IMR-90 (cell line): ENCODE measurements at regions not wholly inside any gene's neighbourhood (a gene's known extent, or its start where the extent isn't known, plus 50 kb on each side); places are given as distances from the start of the nearest gene placed in this dataset.

Experiments used
- ATAC-seq: fragments of 200-7000 bp; cut with Tn5 transposase; 2 replicates; pipeline ENCODE4 v1.9.1; 2020; ENCODE audit warnings: low read depth, mild to moderate bottlenecking, moderate library complexity
- BruUV-seq: library from RNA; stranded (reverse); fragments of 400-500 nt; replicated peaks from 2 replicates; lab custom pipeline; 2021; lab: Mats Ljungman, UMichigan
- CTCF ChIA-PET: fragments of 300-600 bp; formaldehyde crosslinking; extraction: SDS; loops from one replicate; lab custom pipeline; 2021; ENCODE audit warnings: antibody characterized with exemption; lab: Yijun Ruan, JAX
- POLR2A ChIA-PET: fragments of 300-600 bp; sonication (Branson Sonifier 250); formaldehyde crosslinking; loops from one replicate; lab custom pipeline; 2022; ENCODE audit warnings: antibody characterized with exemption; ENCODE audit not compliant: unreplicated experiment; lab: Charles Lee
- DNase-seq: peaks from one replicate; pipeline ENCODE4 v3.0.0; 2013
- H2AFZ ChIP-seq: replicated peaks from 2 replicates; pipeline ENCODE3; 2013; ENCODE audit warnings: low read length, mild to moderate bottlenecking; ENCODE audit not compliant: poor library complexity
- H2AK5ac ChIP-seq: 2 replicates; pipeline ENCODE4 v1.6.1; 2013; ENCODE audit warnings: low read depth, low read length, inconsistent platforms
- H2AK9ac ChIP-seq: replicated peaks from 2 replicates; pipeline ENCODE3; 2013; ENCODE audit warnings: mild to moderate bottlenecking, low read depth, low read length, moderate library complexity; ENCODE audit not compliant: poor library complexity
- H2BK120ac ChIP-seq: 2 replicates; pipeline ENCODE4 v1.6.1; 2013; ENCODE audit warnings: low read depth, low read length, inconsistent platforms
- H2BK15ac ChIP-seq: 3 replicates; pipeline ENCODE4 v1.6.1; 2013; ENCODE audit warnings: low read depth, low read length, inconsistent platforms
- H2BK20ac ChIP-seq: 2 replicates; pipeline ENCODE4 v1.6.1; 2013; ENCODE audit warnings: low read depth, mild to moderate bottlenecking, inconsistent platforms, low read length, moderate library complexity
- H2BK5ac ChIP-seq: 2 replicates; pipeline ENCODE4 v1.6.1; 2013; ENCODE audit warnings: mild to moderate bottlenecking, low read depth, low read length, inconsistent platforms; ENCODE audit not compliant: poor library complexity, severe bottlenecking
- H3K14ac ChIP-seq: replicated peaks from 2 replicates; pipeline ENCODE4 v1.6.1; 2013; ENCODE audit warnings: low read depth, low read length, inconsistent platforms
- H3K18ac ChIP-seq: 2 replicates; pipeline ENCODE4 v1.6.1; 2013; ENCODE audit warnings: low read depth, low read length, control low read depth
- H3K23ac ChIP-seq: 2 replicates; pipeline ENCODE4 v1.6.1; 2013; ENCODE audit warnings: low read depth, low read length, inconsistent platforms
- H3K27ac ChIP-seq: 2 replicates; pipeline ENCODE4 v1.5.1; 2013; ENCODE audit warnings: mild to moderate bottlenecking, control low read depth, low read length; ENCODE audit not compliant: insufficient read depth
- H3K27me3 ChIP-seq: 2 replicates; pipeline ENCODE4 v1.6.1; 2013; ENCODE audit warnings: low read length; ENCODE audit not compliant: control insufficient read depth, insufficient read depth
- H3K36me3 ChIP-seq: 2 replicates; pipeline ENCODE4 v1.6.1; 2013; ENCODE audit warnings: low read length, mixed read lengths; ENCODE audit not compliant: control insufficient read depth, insufficient read depth
- H3K4ac ChIP-seq: 2 replicates; pipeline ENCODE4 v1.6.1; 2013; ENCODE audit warnings: low read depth, low read length, inconsistent platforms
- H3K4me1 ChIP-seq: 2 replicates; pipeline ENCODE4 v1.6.1; 2013; ENCODE audit warnings: low read length, mixed read lengths; ENCODE audit not compliant: control insufficient read depth, insufficient read depth
- H3K4me2 ChIP-seq: 2 replicates; pipeline ENCODE4 v1.6.1; 2013; ENCODE audit warnings: low read depth, mild to moderate bottlenecking, control low read depth, low read length, moderate library complexity
- H3K4me3 ChIP-seq: 2 replicates; pipeline ENCODE4 v1.5.1; 2013; ENCODE audit warnings: low read depth, mild to moderate bottlenecking, control low read depth, low read length, moderate library complexity; ENCODE audit not compliant: insufficient read depth
- H3K56ac ChIP-seq: 2 replicates; pipeline ENCODE4 v1.6.1; 2013; ENCODE audit warnings: low read length, inconsistent platforms; ENCODE audit not compliant: insufficient read depth; ENCODE audit errors: extremely low read depth
- H3K79me1 ChIP-seq, 2 experiments: 2 replicates each; pipeline ENCODE4 v1.6.1; 2013; ENCODE audit warnings: low read length in 2 of 2, inconsistent platforms in 1 of 2, low read depth in 1 of 2
- H3K9ac ChIP-seq: 2 replicates; pipeline ENCODE4 v1.6.1; 2013; ENCODE audit warnings: low read depth, low read length, control low read depth
- H3K9me1 ChIP-seq: 2 replicates; pipeline ENCODE4 v1.6.1; 2013; ENCODE audit warnings: low read length, inconsistent platforms; ENCODE audit not compliant: insufficient read depth
- H3K9me3 ChIP-seq: 2 replicates; pipeline ENCODE4 v1.6.1; 2013; ENCODE audit warnings: low read length; ENCODE audit not compliant: control insufficient read depth, insufficient read depth
- H4K20me1 ChIP-seq: 2 replicates; pipeline ENCODE4 v1.6.1; 2013; ENCODE audit warnings: low read length, inconsistent platforms; ENCODE audit not compliant: insufficient read depth
- H4K5ac ChIP-seq: 2 replicates; pipeline ENCODE4 v1.6.1; 2013; ENCODE audit warnings: mild to moderate bottlenecking, low read depth, low read length, control low read depth
- H4K8ac ChIP-seq, 2 experiments: 2 replicates each; pipeline ENCODE4 v1.6.1; 2013; ENCODE audit warnings: low read depth in 2 of 2, low read length in 2 of 2, control low read depth in 1 of 2, inconsistent platforms in 1 of 2
- H4K91ac ChIP-seq: 2 replicates; pipeline ENCODE4 v1.6.1; 2013; ENCODE audit warnings: low read depth, low read length, inconsistent platforms; ENCODE audit not compliant: insufficient read depth
- BHLHE40 ChIP-seq: fragments of 150-350 bp; IDR thresholded peaks from 2 replicates; pipeline ENCODE4 v1.6.1; 2016; ENCODE audit warnings: mild to moderate bottlenecking, low read depth, low read length
- CEBPB ChIP-seq: IDR thresholded peaks from 2 replicates; pipeline ENCODE4 v1.6.1; 2012; ENCODE audit warnings: low read depth, low read length, improper control_type of control experiment
- CHD1 ChIP-seq: IDR thresholded peaks from 2 replicates; pipeline ENCODE4 v1.6.1; 2012; ENCODE audit warnings: low read depth, low read length, improper control_type of control experiment
- FOS ChIP-seq: fragments of 150-350 bp; IDR thresholded peaks from 2 replicates; pipeline ENCODE4 v1.6.1; 2016; ENCODE audit warnings: low read depth, low read length
- MAZ ChIP-seq: IDR thresholded peaks from 2 replicates; pipeline ENCODE4 v1.6.1; 2012; ENCODE audit warnings: low read depth, mild to moderate bottlenecking, low read length, improper control_type of control experiment, moderate library complexity, borderline replicate concordance
- MXI1 ChIP-seq: IDR thresholded peaks from 2 replicates; pipeline ENCODE4 v1.6.1; 2012; ENCODE audit warnings: low read depth, mild to moderate bottlenecking, low read length, moderate library complexity, borderline replicate concordance
- NFE2L2 ChIP-seq: fragments of 150-350 bp; IDR thresholded peaks from 2 replicates; pipeline ENCODE4 v1.6.1; 2016; ENCODE audit warnings: low read depth, mild to moderate bottlenecking, low read length
- RFX5 ChIP-seq: IDR thresholded peaks from 2 replicates; pipeline ENCODE4 v1.8.0; 2012; ENCODE audit warnings: low read depth, mild to moderate bottlenecking, low read length, moderate library complexity
- SMC3 ChIP-seq: fragments of 150-350 bp; IDR thresholded peaks from 2 replicates; pipeline ENCODE4 v1.6.1; 2016; ENCODE audit warnings: low read depth, mild to moderate bottlenecking, antibody characterized with exemption, low read length, moderate library complexity
- WGBS, 2 experiments: methylation state at CpG; one replicate each; pipeline versions ENCODE4 v1.1.5 to v1.1.7; 2013; ENCODE audit warnings: missing lambda C conversion rate in 2 of 2; ENCODE audit not compliant: insufficient read length in 1 of 2; ENCODE audit errors: extremely low coverage in 2 of 2; 5-methylcytosine and 5-hydroxymethylcytosine counted together
- dilution Hi-C: fragments of 300-500 bp; cut with HindIII; formaldehyde crosslinking; loops from one replicate; pipeline ENCODE4 v1.14.3; 2018; ENCODE audit warnings: low sequenced_read_pairs; ENCODE audit not compliant: unreplicated experiment
- in situ Hi-C: fragments of 300-500 bp; cut with MboI; formaldehyde crosslinking; loops from 3 replicates; pipeline ENCODE4 v1.14.3; 2019; ENCODE audit warnings: low sequenced_read_pairs, inconsistent platforms, mixed read lengths
- intact Hi-C: fragments of 100-400 bp; cut with micrococcal nuclease; formaldehyde crosslinking; loops from 2 replicates; pipeline ENCODE4 v1.10.0; 2022
- TF ChIP-seq, protein P1 (sequence below): fragments of 150-350 bp; IDR thresholded peaks from 2 replicates; pipeline ENCODE4 v1.6.1; 2017; ENCODE audit warnings: mild to moderate bottlenecking, antibody characterized with exemption, low read length, low read depth

GRCh38 chr13:26978081-26978860 lies 193.3 kb downstream of the USP12 start (continued):
- no peak for TF ChIP-seq BHLHE40
- TF ChIP-seq MAZ, result no peak

- intact Hi-C loops, result no loop called here
- TF ChIP-seq, protein P1, sequence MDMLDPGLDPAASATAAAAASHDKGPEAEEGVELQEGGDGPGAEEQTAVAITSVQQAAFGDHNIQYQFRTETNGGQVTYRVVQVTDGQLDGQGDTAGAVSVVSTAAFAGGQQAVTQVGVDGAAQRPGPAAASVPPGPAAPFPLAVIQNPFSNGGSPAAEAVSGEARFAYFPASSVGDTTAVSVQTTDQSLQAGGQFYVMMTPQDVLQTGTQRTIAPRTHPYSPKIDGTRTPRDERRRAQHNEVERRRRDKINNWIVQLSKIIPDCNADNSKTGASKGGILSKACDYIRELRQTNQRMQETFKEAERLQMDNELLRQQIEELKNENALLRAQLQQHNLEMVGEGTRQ, result no peak
- no peak for TF ChIP-seq BHLHE40
- TF ChIP-seq SMC3, result no peak
- no peak for TF ChIP-seq RFX5
- no peak for TF ChIP-seq FOS
- no peak for TF ChIP-seq MXI1
- TF ChIP-seq CEBPB, result no peak
- no peak for TF ChIP-seq CHD1
- no peak for TF ChIP-seq NFE2L2
- no peak overlapping the region for H3K9ac ChIP-seq
- WGBS, 2 experiments, result 76% methylated on average over 2 of the region's 11 CpGs; no CpG with 5 or more reads in 1 of the 2 experiments
- dilution Hi-C loops, result no loop called here
- POLR2A ChIA-PET, result no interaction called here
- H2AK9ac ChIP-seq, result no peak overlapping the region
- peak overlapping the region; percentile 69 for H3K4ac ChIP-seq
- peaks cover 8% of the 10 kb centered on the region for H3K9me1 ChIP-seq
- peak overlapping the region; percentile 85; the same call in 1 of the 2 replicates for H2BK120ac ChIP-seq
- H3K14ac ChIP-seq, result peak overlapping the region; percentile 37; the same call in 1 of the 2 replicates
- peak overlapping the region; percentile 67 for H2AFZ ChIP-seq
- no peak overlapping the region; the same call in 1 of the 2 replicates for H4K5ac ChIP-seq
- H2AK5ac ChIP-seq, result peak overlapping the region; percentile 51; the same call in 1 of the 2 replicates
- H3K56ac ChIP-seq, result no peak overlapping the region
- peak; percentile 49 for DNase-seq
- peak overlapping the region; percentile 5; the same call in 1 of the 3 replicates for H2BK15ac ChIP-seq
- no peak overlapping the region; the same call in 1 of the 2 replicates for H3K27ac ChIP-seq
- no peaks in the 10 kb centered on the region for H3K36me3 ChIP-seq
- in situ Hi-C loops, result loop anchor here (10.0 to 25.0 kb wide), 2 partner anchors 635 to 1007 kb away; partner anchors contain the start of genes LNX2, POLR1D and URAD
- H3K79me1 ChIP-seq, result no peaks in the 10 kb centered on the region
- peak overlapping the region; percentile 61 for H2BK20ac ChIP-seq
- H3K4me2 ChIP-seq, result no peak overlapping the region
- ATAC-seq, result peak; percentile 70
- no TSS peak for BruUV-seq
- peaks cover 4% of the 10 kb centered on the region for H3K4me1 ChIP-seq
- H4K20me1 ChIP-seq, result no peaks in the 10 kb centered on the region
- H4K8ac ChIP-seq, result peak overlapping the region; percentile 58 to 86
- H4K91ac ChIP-seq, result peak overlapping the region; percentile 77
- CTCF ChIA-PET, result no interaction called here
- no peak overlapping the region for H3K4me3 ChIP-seq
- no peaks in the 10 kb centered on the region for H3K9me3 ChIP-seq
- peak overlapping the region; percentile 3 for H3K18ac ChIP-seq
- no peak overlapping the region for H3K23ac ChIP-seq
- no peaks in the 10 kb centered on the region for H3K27me3 ChIP-seq
- no peak overlapping the region for H2BK5ac ChIP-seq
Measured at GRCh38 chr13:26977541-26977940, 194.1 kb downstream of the USP12 start.
